HEK293T (cell line): ENCODE measurements at regions not wholly inside any gene's neighbourhood (a gene's known extent, or its start where the extent isn't known, plus 50 kb on each side); places are given as distances from the start of the nearest gene placed in this dataset.

ENCODE experiments used
- CTCF ChIA-PET: fragments of 350-600 bp; formaldehyde crosslinking; extraction: SDS; loops from one replicate; lab custom pipeline; 2021; ENCODE audit warnings: antibody characterized with exemption, inconsistent platforms; lab: Yijun Ruan, JAX
- POLR2A ChIA-PET: fragments of 350-600 bp; formaldehyde crosslinking; extraction: SDS; loops from one replicate; lab custom pipeline; 2020; ENCODE audit warnings: antibody characterized with exemption, inconsistent platforms; lab: Yijun Ruan, JAX
- DNase-seq: peaks from one replicate; pipeline ENCODE4 v3.0.0; 2012; ENCODE audit warnings: mixed read lengths; ENCODE audit errors: extremely low spot score
- ARNT ChIP-seq: fragments of 450-650 bp; IDR thresholded peaks from 2 replicates; pipeline ENCODE4 v1.6.1; 2017; ENCODE audit warnings: mild to moderate bottlenecking
- BHLHE40 ChIP-seq: fragments of 450-650 bp; IDR thresholded peaks from 2 replicates; pipeline ENCODE4 v1.6.1; 2016; ENCODE audit warnings: mild to moderate bottlenecking, moderate library complexity, borderline replicate concordance
- CTBP1 ChIP-seq: fragments of 450-650 bp; IDR thresholded peaks from 2 replicates; pipeline ENCODE4 v1.6.1; 2016; ENCODE audit warnings: borderline replicate concordance
- ELF4 ChIP-seq: fragments of 450-650 bp; IDR thresholded peaks from 2 replicates; pipeline ENCODE4 v1.6.1; 2017; ENCODE audit warnings: antibody characterized with exemption
- FOXA1 ChIP-seq: fragments of 450-650 bp; IDR thresholded peaks from 2 replicates; pipeline ENCODE4 v1.6.1; 2016; ENCODE audit warnings: mild to moderate bottlenecking
- FOXK2 ChIP-seq: fragments of 450-650 bp; IDR thresholded peaks from 2 replicates; pipeline ENCODE4 v1.6.1; 2016; ENCODE audit warnings: mild to moderate bottlenecking
- FOXM1 ChIP-seq: fragments of 450-650 bp; IDR thresholded peaks from 2 replicates; pipeline ENCODE4 v1.6.1; 2017; ENCODE audit warnings: mild to moderate bottlenecking, borderline replicate concordance
- HDGF ChIP-seq: fragments of 450-650 bp; IDR thresholded peaks from 2 replicates; pipeline ENCODE4 v1.6.1; 2017; ENCODE audit warnings: antibody characterized with exemption, borderline replicate concordance
- L3MBTL2 ChIP-seq: fragments of 450-650 bp; conservative IDR thresholded peaks from 2 replicates; pipeline ENCODE4 v1.6.1; 2016; ENCODE audit warnings: mild to moderate bottlenecking
- LEF1 ChIP-seq: fragments of 450-650 bp; IDR thresholded peaks from 2 replicates; pipeline ENCODE4 v1.6.1; 2017; ENCODE audit warnings: mild to moderate bottlenecking, borderline replicate concordance
- NFRKB ChIP-seq: fragments of 450-650 bp; IDR thresholded peaks from 2 replicates; pipeline ENCODE4 v1.6.1; 2016; ENCODE audit warnings: mild to moderate bottlenecking, moderate library complexity
- SP1 ChIP-seq: fragments of 450-650 bp; IDR thresholded peaks from 2 replicates; pipeline ENCODE4 v1.6.1; 2017
- SUZ12 ChIP-seq: fragments of 450-650 bp; IDR thresholded peaks from 2 replicates; pipeline ENCODE4 v1.6.1; 2016; ENCODE audit warnings: mild to moderate bottlenecking
- TARDBP ChIP-seq: fragments of 450-650 bp; IDR thresholded peaks from 2 replicates; pipeline ENCODE4 v1.6.1; 2016
- ZNF384 ChIP-seq: fragments of 450-650 bp; IDR thresholded peaks from 2 replicates; pipeline ENCODE4 v1.6.1; 2016
- TF ChIP-seq, protein P1 (sequence below): fragments of 450-650 bp; IDR thresholded peaks from 2 replicates; pipeline ENCODE4 v1.6.1; 2016

GRCh38 chr5:74103131-74104023 lies 477.4 kb downstream of the ARHGEF28 start:
- ChIA-PET POLR2A (no interaction called here), CTCF (no interaction called here)
- TF ChIP-seq FOXA1: no peak
- TF ChIP-seq L3MBTL2: no peak
- no peak for TF ChIP-seq CTBP1
- TF ChIP-seq ARNT: no peak
- no peak for TF ChIP-seq BHLHE40
- TF ChIP-seq ZNF384: no peak
- DNase-seq: no peak

DNA sequence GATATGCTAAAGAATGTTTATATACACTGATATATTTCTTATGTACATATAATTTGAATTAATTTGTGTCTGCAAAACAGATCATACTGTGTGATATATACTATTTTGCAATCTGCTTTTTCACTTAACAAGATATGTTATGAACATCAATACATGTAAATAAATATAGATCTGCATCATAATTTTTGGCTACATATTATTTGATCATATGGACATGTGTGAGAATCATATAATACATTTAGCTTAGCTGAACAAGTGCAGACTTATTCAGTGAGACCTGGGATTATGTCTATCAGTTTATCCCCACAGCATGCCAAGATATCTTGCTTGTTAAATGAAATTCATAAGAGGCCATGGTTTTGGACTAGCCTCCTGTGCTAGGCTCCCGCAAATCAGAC lies 474.3 kb downstream of the ARHGEF28 start:
- TF ChIP-seq L3MBTL2 (no peak), ZNF384 (no peak), FOXM1 (no peak)
- TF ChIP-seq, protein P1, sequence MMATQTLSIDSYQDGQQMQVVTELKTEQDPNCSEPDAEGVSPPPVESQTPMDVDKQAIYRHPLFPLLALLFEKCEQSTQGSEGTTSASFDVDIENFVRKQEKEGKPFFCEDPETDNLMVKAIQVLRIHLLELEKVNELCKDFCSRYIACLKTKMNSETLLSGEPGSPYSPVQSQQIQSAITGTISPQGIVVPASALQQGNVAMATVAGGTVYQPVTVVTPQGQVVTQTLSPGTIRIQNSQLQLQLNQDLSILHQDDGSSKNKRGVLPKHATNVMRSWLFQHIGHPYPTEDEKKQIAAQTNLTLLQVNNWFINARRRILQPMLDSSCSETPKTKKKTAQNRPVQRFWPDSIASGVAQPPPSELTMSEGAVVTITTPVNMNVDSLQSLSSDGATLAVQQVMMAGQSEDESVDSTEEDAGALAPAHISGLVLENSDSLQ: no peak
- ChIA-PET CTCF (interaction anchor here (0.6 kb wide), 1 partner anchor 824 kb away, joined by 3 read pairs; no protein-coding TSS in a partner anchor), POLR2A (no interaction called here)
- DNase-seq: no peak

- ChIA-PET POLR2A (no interaction called here), CTCF (no interaction called here)
- TF ChIP-seq FOXK2 (no peak), LEF1 (no peak), SUZ12 (no peak), CTBP1 (no peak)
- no peak for DNase-seq
Measured at GRCh38 chr5:74099538-74100267, 473.7 kb downstream of the ARHGEF28 start.

- POLR2A ChIA-PET: no interaction called here
- TF ChIP-seq CTBP1: no peak
- no peak for TF ChIP-seq FOXK2
- no peak for TF ChIP-seq ELF4
- no peak for TF ChIP-seq HDGF
- TF ChIP-seq, protein P1: no peak
- no peak for TF ChIP-seq FOXM1
- TF ChIP-seq TARDBP: no peak
- TF ChIP-seq NFRKB: no peak
- no peak for TF ChIP-seq BHLHE40
- no peak for TF ChIP-seq LEF1
- TF ChIP-seq ZNF384: no peak
- TF ChIP-seq SUZ12: no peak
- no peak for TF ChIP-seq SP1
- TF ChIP-seq L3MBTL2: no peak
- DNase-seq: no peak
- CTCF ChIA-PET: no interaction called here
Measured at GRCh38 chr5:74098941-74099340, 472.9 kb downstream of the ARHGEF28 start.

GRCh38 chr5:74098456-74098855 lies 472.5 kb downstream of the ARHGEF28 start:
- ChIA-PET POLR2A (no interaction called here), CTCF (no interaction called here)
- DNase-seq: no peak
- TF ChIP-seq SUZ12: no peak
- TF ChIP-seq FOXK2: no peak
- no peak for TF ChIP-seq CTBP1
- no peak for TF ChIP-seq HDGF
- TF ChIP-seq SP1: no peak
- no peak for TF ChIP-seq ELF4
- TF ChIP-seq LEF1: no peak
- TF ChIP-seq, protein P1: no peak
- TF ChIP-seq TARDBP: no peak
- TF ChIP-seq FOXA1: no peak
- TF ChIP-seq BHLHE40: no peak

DNA sequence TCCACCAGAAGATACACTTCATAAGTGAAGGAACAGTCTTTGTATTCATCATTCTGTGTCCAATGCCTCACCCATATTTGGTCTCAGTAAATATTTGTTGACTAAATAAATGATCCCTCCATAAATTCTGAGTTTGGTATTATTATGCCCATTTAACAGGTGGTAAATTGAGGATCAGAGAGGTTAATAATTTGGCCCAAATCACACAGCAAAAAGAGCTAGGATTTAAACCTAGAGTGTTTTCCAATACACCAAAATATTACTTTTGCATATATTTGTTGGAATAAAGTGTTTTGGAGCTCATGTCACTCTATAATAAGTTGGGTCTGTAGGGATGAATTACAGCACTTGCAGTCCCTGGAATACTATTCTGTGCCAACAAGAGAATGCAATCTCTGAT lies 470.3 kb downstream of the ARHGEF28 start:
- ChIA-PET CTCF (no interaction called here), POLR2A (no interaction called here)
- TF ChIP-seq NFRKB (no peak), LEF1 (no peak), L3MBTL2 (no peak), ELF4 (no peak), ZNF384 (no peak)
- no peak for DNase-seq
